GM21619 (cell line): ENCODE measurements at regions not wholly inside any gene's neighbourhood (a gene's known extent, or its start where the extent isn't known, plus 50 kb on each side); places are given as distances from the start of the nearest gene placed in this dataset.
"Not testable (repeated sequence)": the region's sequence is repeated elsewhere in the genome, so short reads cannot be mapped to it uniquely, and the experiment has no call there.

Experiments used
- ATAC-seq: cut with Tn5 transposase; IDR thresholded peaks from one replicate; pipeline ENCODE4 v1.9.1; 2021; ENCODE audit not compliant: unreplicated experiment

DNA sequence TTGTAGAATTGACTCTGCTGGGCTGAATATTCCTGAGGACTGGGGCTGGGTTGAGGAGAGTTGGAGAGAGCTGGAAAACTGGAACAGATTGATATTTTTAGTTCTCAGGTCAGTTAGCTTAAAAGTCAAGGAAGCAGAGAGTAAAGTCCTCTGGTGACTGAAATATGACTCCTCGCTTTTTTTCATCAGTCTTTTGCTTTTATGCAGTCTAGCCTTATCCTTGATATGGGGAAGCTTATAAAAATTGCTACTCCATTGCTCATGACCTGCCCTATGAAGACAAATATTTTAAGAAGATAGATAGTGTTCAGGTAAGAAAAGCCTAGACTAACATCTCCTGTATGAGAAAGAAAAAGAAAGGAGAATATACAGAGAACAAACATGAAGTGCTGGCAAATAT lies 152.7 kb downstream of the C4orf33 start:
- no peak for ATAC-seq

DNA sequence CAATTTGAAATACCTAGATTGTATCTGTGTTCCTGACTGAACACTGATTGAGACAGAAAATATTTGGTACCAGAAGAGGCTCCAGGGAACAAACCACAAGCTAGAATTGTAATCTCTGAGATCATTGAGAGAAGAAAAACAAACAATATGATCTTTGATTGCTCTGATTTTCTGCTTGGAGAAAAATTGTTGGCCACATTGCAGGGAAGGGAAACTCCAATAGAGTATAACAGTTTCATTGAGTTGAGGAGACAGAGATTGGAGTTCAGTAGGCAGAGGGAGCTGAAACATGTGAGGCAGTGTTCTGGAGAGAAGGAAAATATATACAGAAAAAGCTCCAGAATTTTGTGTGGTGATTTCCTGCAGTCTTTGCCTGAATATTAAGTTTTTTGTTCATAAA lies 158.2 kb downstream of the C4orf33 start:
- ATAC-seq = no peak

DNA sequence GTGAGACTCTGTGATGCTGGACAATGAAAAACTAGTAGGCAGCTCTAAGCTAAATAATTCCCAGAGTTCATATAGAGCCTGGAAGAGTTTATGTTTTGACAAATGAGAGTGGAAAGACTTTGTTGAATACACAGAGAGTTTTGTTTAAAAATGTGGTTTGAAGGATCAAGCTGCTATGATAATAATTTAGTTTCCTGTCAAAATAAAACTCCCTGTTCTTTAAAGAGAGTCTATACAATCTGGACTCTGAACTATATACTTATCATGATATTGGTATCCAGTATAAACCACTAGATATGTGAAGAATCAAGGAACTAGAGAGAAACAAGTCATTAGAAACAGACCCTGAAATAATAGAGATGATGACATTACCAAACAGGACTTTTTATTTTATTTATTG lies 158.6 kb downstream of the C4orf33 start:
- ATAC-seq = no peak

DNA sequence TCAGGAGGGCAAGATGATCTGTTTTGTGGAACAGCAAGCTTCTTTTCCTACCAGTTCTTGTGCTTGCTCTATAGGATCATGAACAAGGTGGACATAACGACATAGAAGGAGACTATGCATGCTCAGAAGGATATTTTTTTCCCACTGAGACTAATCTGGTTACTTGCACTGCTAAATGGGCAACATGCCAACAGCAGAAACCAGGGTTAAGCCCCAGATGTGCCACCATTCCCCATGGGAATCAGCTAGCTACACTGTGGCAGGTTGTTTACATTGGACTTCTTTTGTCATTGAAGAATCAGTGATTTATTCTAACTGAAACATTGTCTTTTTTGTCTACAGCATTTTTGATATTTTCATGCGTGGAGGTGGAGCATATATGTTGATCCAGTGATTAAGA lies 165.6 kb downstream of the C4orf33 start:
- no peak for ATAC-seq

DNA sequence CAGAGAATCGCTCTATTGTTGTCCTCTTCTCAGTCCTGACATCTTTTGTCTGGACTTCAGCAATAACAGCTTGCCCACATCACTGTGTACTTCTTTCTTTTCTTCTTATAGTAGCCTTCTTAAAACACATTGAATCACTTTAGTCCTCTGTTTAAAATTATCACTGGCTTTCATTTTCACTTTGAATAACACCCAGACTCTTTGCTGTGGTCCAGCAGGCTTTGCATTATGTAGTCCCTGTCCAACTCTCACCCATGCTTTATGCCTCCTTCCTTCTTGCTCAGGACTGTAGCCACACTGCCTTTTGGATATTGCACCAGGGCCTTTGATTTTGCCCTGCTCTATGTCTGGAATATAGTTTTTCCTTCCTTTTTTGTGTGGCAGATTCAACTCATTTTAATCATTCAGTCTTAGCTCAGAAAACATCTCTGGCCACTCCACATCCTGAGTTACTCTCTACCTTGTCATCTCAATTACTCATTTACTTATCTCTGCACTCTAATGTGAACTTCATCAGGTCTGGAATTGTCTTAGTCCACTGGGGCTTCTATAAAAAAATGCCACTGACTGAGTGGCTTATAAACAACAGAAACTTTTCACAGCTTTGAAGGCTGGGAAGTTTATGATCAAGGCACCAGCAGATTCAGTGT lies 168.2 kb downstream of the C4orf33 start:
- ATAC-seq = peak; percentile 97

DNA sequence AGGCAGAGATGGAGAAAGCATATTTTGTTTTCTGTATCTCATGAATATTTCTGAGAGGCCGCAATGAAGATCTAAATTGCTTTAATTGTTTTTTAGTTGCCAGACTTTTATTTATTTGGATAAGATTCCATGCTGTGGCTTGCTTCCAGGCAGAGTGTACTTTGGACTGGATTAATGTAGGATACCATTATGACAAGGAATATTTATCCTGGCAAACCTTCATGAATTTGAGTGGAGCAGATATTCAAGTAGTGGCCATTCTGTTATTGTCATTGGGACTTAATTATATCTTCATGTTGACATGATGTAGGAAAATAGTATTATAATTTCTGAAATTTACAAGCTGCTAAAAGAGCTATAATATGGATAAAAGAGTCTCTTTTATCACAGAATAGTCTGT lies 182.9 kb downstream of the C4orf33 start:
- no peak for ATAC-seq

DNA sequence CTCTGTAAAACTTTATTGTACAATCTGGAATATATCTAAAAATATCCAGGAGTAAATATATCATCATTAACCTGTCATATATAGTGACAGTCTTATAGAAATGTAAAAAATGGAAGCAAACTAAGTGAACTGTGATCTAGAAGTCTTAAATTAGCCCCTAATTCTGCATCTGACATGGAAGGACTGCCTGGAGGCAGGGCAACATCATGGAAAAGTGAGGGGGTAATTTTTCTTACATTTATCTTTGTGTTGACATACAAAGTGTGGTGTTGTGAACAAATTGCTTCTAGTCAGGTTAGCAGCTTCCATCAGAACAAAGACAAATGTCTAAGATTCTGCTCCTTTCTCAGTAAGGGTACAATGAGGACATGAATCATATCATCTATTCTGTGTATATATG lies 186.3 kb downstream of the C4orf33 start:
- ATAC-seq = no peak

DNA sequence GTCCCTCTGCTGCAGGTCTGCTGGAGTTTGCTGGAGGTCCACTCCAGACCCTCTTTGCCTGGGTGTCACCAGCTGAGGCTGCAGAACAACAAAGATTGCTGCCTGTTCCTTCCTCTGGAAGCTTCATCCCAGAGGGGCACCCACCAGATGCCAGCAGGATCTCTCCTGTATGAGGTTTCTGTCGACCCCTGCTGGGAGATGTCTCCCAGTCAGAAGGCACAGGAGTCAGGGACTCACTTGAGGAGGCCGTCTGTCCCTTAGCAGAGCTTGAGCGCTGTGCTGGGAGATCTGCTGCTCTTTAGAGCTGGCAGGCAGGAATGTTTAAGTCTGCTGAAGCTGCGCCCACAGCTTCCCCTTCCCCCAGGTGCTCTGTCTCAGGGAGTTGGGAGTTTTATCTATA lies 196.2 kb downstream of the C4orf33 start:
- not testable (repeated sequence) for ATAC-seq

DNA sequence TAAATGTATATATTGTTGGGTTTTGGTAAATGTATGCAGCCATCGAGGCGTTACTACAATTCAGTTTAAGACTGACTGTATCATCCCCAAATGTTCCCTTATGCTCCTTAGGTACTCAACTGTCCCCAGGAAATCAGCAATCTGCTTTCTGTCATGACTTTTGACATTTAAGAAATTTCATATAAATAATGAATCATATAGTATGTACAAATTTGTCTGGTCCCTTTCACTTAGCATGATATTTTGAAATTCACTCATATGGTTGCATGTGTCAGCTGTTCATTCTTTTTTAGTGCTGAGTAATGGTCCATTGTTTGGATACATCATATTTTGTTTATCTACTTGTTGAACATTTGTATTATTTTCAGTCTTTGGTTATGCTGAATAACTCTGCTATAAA lies 218.8 kb downstream of the C4orf33 start:
- ATAC-seq = no peak

DNA sequence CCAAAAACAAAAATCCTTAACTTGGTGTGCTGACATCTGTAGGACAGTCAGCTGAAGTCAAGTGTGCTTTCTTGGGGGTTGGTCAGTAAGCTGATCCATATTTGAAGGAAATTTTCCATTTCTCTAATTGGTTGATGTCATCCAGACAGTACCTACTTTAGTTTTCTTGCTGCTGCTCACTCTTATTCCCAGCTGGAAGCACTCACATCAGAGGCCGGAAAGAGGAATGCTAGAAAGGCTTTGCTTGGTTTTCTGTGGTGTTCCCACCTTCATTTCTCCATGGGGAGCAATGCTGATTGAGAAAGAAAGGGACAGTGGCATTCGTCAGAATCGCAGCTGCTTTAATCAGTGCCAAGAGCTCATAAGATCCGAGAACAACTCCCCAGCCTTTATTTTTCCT lies 227.0 kb downstream of the C4orf33 start:
- no peak for ATAC-seq

DNA sequence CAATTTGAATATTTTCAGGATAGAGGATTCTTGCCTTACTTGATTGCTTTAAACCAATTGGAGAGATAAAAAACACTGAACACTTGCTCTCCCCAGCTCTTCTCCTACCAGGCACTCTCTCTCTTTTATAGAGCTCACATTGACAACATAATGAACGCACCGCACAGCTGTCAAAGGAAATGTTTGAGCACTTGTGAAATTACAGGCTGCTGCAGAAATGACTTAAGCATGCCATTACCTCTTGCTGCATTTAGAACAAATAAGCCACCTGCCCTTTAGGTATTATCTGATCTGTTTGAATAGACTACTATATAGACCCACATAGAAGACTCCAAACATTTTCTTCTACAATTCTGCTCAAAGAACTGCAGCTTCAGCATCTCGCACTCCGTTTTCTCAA lies 227.7 kb downstream of the C4orf33 start:
- no peak for ATAC-seq

DNA sequence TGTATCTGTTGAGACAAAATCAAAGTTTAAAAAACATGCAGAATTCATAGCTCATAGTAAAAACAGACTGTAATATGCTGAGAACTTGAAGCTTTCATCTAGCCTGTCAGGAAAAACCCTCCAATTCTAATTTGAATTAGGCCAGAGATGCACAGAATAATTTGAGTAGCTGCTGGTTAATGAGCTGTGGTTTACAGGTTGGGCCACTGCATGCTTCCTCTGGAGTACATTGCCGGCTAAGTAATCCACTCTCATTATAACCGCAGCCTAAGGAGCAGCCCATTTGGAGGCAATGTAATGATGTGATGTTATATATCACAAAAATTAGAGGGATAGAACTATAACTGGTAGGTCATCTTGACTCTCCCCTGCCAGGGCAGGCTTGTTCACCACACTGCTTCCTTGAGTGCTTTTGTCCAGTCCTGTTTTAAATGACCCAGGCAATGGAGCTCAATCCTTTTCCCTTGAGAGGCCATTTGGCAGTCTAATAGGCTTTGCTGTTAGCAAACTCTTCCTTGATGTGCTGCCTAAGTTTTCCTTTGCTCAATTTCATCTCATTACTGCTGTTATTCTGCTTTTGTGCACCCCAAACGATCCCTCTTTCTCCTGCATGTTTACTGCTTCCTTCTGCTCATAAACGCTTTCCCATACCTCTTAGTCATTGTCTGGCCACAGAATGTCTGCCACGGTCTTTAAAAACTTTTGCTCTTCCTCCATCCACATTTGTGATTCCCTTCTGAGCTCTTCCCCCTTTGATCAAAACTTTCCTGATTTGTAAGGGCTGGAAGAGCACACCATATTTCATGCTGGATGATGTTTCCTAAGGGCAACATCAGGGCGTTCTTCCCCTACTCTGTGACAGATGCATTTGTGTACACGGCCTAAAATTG lies 230.9 kb downstream of the C4orf33 start:
- ATAC-seq = no peak

DNA sequence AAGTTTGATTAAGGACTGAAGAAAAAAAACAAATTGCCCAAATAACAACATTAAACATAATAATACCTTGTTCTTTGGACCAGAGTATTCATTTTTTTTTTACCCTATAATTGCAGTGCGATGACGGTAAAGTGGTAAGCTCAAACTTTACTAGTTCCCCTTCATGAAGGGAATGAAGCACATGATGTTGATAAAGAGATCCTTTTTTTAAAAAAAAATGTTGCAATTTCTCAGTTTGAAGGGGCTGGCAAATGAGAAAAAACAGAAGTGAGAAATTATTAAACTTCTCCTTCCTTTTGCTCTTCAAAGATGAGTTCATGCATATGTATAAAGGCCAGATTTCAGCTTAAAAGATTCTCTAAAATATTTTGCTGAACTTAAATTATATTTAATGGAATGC lies 231.7 kb downstream of the C4orf33 start:
- no peak for ATAC-seq

DNA sequence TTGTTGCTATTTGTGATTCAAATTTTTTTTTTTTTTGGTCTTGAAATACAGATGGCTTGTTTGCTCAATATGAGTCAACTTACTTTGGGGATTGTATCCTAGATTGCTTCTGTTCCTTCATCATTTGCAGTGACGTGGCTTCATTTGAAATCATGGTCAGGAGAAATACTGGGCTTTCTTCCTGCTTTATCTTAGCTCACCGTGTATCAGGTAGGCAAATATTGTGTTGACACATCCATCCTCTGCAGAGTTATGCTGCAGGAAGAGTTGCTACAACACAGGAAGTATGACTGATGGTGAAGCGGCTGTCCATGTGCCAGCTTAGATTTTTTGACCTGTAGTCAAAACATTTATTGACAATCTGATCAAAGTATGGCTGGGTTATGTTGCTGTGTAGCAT lies 232.2 kb downstream of the C4orf33 start:
- no peak for ATAC-seq

DNA sequence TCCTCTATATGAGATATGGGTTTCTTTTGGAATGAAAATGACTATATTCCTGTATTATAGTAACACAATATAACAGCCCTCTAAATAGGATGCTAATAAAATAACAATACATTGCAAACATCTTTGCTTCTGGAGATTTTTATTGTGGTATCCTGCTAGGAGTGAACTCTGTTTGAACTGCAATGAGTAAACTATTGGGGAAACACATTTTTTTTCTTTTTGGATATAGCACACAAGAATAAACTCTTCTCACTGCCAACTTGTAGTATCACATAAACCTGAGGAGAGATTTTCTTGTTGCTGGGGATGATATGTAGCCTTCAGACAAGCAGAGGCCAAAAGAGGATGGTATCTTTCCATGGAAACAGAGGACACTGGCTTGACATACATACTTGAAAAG lies 238.2 kb downstream of the C4orf33 start:
- no peak for ATAC-seq

DNA sequence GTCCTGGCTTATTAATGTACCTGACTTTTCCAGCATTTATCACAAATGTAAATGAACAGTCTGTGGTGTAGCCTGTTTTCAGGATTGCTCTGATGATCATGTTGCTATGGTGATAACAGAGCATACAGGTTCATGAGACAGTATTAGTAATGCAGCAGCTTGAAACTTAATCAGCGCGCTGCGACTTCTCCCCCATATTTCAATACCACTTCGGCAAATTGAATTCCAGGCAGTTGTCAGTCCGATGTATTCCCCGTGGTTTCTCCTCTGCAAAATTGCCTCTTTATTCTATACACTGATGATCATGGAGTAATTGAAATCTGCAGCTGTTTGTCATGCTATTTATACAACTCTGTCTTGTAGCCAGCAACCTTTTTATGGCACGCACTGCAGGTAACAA lies 239.3 kb downstream of the C4orf33 start:
- no peak for ATAC-seq

DNA sequence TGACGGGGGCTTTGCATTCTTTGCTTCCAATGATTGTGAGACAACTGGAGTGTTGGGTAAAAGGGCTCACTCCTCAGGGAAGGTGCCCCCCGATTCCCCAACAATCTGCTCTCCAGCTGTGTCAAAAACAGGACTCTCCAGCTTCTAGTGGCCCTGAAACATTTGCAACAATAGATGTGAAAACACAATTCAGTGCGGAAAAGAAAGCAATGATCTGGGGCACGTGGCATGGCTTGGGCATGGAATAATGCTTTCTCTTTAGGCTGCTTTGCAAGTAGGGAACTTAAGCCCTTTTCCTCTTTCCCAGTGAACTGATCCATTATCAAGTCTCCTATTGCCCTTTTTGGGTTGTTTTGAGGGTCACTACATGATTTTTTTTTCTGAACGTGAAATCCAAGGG lies 239.9 kb downstream of the C4orf33 start:
- ATAC-seq = no peak

DNA sequence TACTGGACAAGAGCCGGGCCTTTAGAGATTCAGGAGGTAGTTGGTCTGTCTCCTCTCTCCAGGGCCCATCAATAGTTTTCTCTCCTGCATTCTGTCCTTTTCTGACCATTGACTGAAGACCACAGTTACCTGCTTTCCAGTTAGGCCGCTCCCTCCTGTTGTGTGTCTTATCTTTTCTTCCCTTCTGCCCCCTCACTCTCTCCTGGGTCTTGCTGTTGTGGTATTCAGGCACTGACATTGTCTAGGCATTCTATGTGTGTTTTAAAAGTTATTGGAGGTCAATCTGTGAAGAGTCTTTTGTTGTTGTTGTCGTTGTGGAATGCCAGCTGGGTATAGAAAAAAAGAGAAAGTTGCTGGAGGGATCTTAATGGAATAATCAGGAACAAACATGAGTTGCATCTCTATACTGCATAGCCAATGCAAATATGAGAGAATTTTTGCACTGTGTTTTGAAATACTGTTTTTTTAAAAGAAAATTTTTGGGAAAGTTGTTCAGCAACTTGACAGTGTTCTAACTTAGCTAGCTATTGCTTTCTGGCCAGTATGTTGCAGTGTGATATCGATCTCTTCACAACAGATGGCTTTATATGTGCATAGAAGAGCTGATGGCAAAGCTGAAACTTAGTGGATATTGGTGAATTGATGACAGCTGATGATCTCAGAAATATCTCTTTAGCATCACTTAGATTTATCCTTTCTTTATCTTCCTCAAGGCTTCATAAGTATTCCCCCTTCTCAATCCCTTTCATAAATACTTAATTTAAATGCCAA lies 240.7 kb downstream of the C4orf33 start:
- ATAC-seq = no peak

DNA sequence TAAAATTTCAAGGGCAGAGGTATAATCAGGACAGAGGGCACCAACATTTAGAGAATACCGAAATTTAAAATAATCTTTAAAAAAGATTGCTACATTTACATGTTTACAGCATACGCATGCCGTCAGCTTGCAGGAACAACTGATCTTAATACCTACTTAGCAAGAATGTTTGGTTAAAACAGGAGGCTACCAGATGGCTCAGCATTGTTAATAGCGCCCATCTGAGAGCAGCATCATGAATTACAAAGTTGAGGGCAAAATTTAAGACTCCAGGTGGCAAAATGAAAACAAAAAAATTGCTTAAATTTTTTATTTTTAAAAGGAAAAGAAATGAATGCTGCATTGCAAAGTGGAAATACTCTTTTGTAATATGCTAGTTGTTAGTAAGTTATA lies 241.3 kb downstream of the C4orf33 start:
- ATAC-seq = no peak

DNA sequence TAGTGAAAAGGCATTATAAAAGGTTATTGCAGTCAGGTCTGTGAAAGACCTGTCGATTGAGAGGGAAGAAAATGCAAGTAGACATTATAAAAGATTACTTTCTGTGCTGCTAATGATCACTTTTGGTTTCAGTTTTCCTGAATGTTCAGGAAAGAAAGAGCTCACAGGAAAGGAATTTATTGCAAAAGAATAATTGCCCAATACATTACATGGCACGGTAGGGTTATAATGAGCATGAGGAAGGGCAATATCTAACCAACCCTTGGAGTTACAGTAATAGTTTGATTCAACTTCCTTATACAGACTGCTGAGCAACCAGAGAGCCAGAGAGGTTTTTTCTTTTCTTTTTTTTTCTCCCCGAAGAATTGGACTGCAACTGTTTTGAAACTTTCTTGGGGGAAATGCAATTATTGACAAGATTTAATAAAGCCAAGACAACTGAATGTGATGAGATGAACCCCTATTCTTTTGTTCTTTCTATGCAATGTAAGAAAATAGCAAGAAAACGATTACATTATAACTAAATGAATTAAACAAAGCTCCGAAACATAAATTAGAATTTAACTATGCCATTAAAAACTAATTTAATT lies 247.0 kb downstream of the C4orf33 start:
- ATAC-seq = no peak

DNA sequence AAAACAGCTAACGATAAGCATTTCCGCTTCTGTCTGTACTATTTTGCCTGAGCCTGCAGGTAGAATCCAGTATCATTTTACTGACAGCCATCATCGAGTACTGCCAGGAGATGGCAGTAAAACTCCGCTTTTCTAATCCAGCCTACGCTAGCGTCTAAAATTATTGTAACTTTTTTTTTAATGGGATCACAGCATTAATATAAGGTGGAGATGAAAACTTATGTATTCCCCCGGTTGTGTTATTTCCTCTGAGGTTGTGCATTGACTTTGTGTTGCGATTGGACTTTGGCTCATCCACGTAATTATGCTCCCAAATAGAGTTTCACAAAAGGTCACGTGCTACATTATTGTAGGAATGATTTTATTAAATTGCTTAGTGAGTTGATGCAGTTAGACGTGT lies 248.1 kb downstream of the C4orf33 start:
- no peak for ATAC-seq

DNA sequence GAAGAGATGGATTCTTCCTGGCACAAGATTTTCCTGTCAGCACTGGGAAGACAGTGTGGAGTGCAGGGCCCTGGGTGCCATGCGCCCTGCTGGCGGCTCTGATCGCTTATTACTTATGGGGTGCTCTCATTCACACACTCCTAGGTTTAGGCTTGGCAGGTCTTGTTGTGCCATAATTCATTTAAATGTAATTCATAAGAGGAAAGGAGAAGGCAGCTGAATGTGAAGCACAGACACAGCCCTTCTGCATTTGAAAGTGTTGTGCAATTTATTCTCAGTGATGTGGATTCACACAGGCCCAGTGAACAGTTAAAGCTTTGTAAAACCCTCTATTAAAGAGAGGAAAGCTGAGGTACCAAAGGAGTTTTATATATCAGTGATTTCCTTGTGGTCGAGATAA lies 249.7 kb downstream of the C4orf33 start:
- ATAC-seq = no peak
